ENCODE measurements at regions not wholly inside any gene's neighbourhood (a gene's known extent, or its start where the extent isn't known, plus 50 kb on each side); places are given as distances from the start of the nearest gene placed in this dataset.

- Histone ChIP-seq H3K4me3 (no peak overlapping the region), H3K27ac (no peak overlapping the region), H3K27me3 (peaks cover 12% of the 10 kb centered on the region), H3K36me3 (no peaks in the 10 kb centered on the region), H3K9me3 (peaks cover 0 to 8% (median 0%) of the 10 kb centered on the region in 3 donors), H3K4me1 (no peaks in the 10 kb centered on the region)
- no peak for TF ChIP-seq POLR2A (IDR thresholded peaks at IDR 0.05)
- TF ChIP-seq POLR2AphosphoS5 (IDR thresholded peaks at IDR 0.05): no peak
- 34 to 67% methylated on average over 3 to 9 of the region's 14 CpGs for WGBS, 2 donors (ENCODE audit: low coverage in 1 of 2)
- no peak for ATAC-seq
Observed at GRCh38 chr15:53037904-53038654, 247.9 kb upstream of the ONECUT1 start.

DNA sequence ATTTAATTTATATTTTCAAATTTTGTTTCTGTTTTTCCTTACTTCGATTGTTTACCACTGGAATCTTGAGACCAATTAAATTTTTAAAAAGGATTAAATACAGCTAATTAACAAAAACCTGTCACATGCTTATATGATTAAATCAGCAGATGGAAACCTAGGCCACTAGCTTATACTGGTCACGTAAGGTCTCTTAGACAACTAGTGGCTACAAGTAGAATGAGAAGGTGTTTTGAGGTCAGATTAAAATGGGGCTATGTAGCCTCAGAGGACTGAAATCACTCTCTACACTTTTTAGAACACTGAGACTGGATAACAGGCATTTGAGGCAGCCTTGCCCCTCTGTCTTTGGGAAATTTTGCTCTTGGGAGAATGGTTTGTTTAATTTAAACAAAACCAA lies 246.5 kb upstream of the ONECUT1 start:
- H3K4me3 ChIP-seq: no peak overlapping the region
- no peak for ATAC-seq
- no peak for TF ChIP-seq CTCF (IDR thresholded peaks at IDR 0.05)
- no peak for TF ChIP-seq EP300 (IDR thresholded peaks at IDR 0.05)
- H3K9me3 ChIP-seq: no peaks in the 10 kb centered on the region
- no peaks in the 10 kb centered on the region for H3K36me3 ChIP-seq
- 48 to 69% methylated on average over 2 of the region's 2 CpGs for WGBS, 2 donors (ENCODE audit: low coverage in 1 of 2)
- peaks cover 12% of the 10 kb centered on the region for H3K27me3 ChIP-seq
- no peaks in the 10 kb centered on the region for H3K4me1 ChIP-seq
- H3K27ac ChIP-seq: no peak overlapping the region

- H3K4me3 ChIP-seq: no peak overlapping the region
- TF ChIP-seq POLR2A (IDR thresholded peaks at IDR 0.05): no peak
- no peak for TF ChIP-seq POLR2AphosphoS5 (IDR thresholded peaks at IDR 0.05)
- no peak for TF ChIP-seq EP300 (IDR thresholded peaks at IDR 0.05)
- TF ChIP-seq CTCF (IDR thresholded peaks at IDR 0.05): no peak
- no peaks in the 10 kb centered on the region for H3K36me3 ChIP-seq
- H3K9me3 ChIP-seq: no peaks in the 10 kb centered on the region
- no peak overlapping the region for H3K27ac ChIP-seq
- H3K4me1 ChIP-seq: no peaks in the 10 kb centered on the region
- 71 to 100% methylated on average over 2 of the region's 4 CpGs for WGBS, 2 donors (ENCODE audit: low coverage in 1 of 2)
- H3K27me3 ChIP-seq: peaks cover 12% of the 10 kb centered on the region
- no peak for ATAC-seq
Observed at GRCh38 chr15:53034767-53035245, 244.7 kb upstream of the ONECUT1 start.

- H3K36me3 ChIP-seq: no peaks in the 10 kb centered on the region
- TF ChIP-seq EP300 (IDR thresholded peaks at IDR 0.05) (no peak), POLR2AphosphoS5 (IDR thresholded peaks at IDR 0.05) (no peak), POLR2A (IDR thresholded peaks at IDR 0.05) (no peak), CTCF (IDR thresholded peaks at IDR 0.05) (no peak)
- no peaks in the 10 kb centered on the region for H3K9me3 ChIP-seq
- 70 to 86% methylated on average over 4 of the region's 4 CpGs for WGBS, 2 donors (ENCODE audit: low coverage in 1 of 2)
- ATAC-seq: no peak
- H3K27ac ChIP-seq: no peak overlapping the region
- H3K27me3 ChIP-seq: peaks cover 11% of the 10 kb centered on the region
- H3K4me3 ChIP-seq: no peak overlapping the region
- no peaks in the 10 kb centered on the region for H3K4me1 ChIP-seq
Observed at GRCh38 chr15:53033709-53034108, 243.6 kb upstream of the ONECUT1 start.

DNA sequence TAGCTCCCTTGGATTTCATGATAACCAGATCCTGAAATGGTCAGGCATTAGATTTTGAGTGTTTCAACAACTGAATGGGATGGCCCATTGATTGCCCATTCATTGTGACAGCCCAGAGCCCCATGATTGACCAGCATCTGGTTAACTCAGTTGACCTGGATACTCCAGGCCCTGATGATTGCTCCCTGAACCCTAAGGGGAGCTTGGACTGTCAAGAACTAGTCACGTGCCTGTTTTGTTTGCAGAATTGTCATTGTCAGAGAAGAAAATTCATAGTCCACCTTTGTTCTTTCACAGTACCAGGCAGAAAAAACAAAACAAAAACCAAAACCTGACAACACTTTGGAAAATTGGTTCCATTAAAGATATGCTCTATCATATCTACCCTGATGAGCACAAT lies 241.3 kb upstream of the ONECUT1 start:
- Histone ChIP-seq H3K4me1 (no peaks in the 10 kb centered on the region), H3K9me3 (no peaks in the 10 kb centered on the region), H3K4me3 (no peak overlapping the region), H3K27me3 (no peaks in the 10 kb centered on the region), H3K36me3 (no peaks in the 10 kb centered on the region), H3K27ac (no peak overlapping the region)
- ATAC-seq: no peak
- TF ChIP-seq EP300 (IDR thresholded peaks at IDR 0.05): no peak
- TF ChIP-seq POLR2A (IDR thresholded peaks at IDR 0.05): no peak
- TF ChIP-seq POLR2AphosphoS5 (IDR thresholded peaks at IDR 0.05): no peak
- no peak for TF ChIP-seq CTCF (IDR thresholded peaks at IDR 0.05)
- WGBS, 2 donors (ENCODE audit: low coverage in 1 of 2): 55% methylated on average over 1 of the region's 1 CpG; no CpG with 5 or more reads in 1 of the 2 donors

All from gastroesophageal sphincter (tissue), 4 donors.